ENCODE measurements at regions not wholly inside any gene's neighbourhood (a gene's known extent, or its start where the extent isn't known, plus 50 kb on each side); places are given as distances from the start of the nearest gene placed in this dataset.

DNA sequence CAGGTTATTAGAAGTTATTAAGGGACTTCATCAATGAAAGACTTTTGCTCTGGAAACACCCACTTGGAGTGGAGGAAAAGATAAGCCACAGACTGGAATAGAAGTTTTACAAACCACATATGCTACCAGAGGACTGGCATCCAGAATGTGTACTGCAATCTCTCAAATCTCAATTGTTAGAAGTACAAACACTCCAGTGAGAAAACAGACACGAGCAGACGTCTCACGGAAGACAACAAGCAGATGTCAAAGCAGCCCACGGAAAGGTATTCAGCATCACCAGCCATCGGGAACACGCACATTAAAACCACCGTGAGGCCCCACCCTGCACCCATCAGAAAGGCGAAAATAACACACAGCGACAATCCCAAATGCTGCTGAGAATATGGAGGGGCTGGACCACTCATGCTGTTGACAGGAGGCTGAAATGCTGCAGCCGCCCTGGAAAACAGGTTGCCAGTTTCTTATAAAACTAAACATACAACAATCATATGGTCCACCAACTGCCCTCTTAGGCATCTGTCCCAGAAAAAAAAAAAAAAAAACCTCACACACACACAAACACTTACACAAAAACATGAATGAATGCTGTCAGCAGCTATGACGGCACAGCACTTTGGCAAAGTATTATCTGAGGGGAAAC is 131.9 kb upstream of the SFSWAP start:
- Histone ChIP-seq H3K27me3 (replicated peaks; ENCODE audit: insufficient read depth) (no peaks in the 10 kb centered on the region), H3K36me3 (no peaks in the 10 kb centered on the region), H3K4me3 (no peak overlapping the region), H3K4me1 (ENCODE audit: control insufficient read depth in 1 of 2, low read depth in 2 of 2) (no peaks in the 10 kb centered on the region), H3K9me3 (no peaks in the 10 kb centered on the region), H3K27ac (no peak overlapping the region)
- TF ChIP-seq, protein P1, sequence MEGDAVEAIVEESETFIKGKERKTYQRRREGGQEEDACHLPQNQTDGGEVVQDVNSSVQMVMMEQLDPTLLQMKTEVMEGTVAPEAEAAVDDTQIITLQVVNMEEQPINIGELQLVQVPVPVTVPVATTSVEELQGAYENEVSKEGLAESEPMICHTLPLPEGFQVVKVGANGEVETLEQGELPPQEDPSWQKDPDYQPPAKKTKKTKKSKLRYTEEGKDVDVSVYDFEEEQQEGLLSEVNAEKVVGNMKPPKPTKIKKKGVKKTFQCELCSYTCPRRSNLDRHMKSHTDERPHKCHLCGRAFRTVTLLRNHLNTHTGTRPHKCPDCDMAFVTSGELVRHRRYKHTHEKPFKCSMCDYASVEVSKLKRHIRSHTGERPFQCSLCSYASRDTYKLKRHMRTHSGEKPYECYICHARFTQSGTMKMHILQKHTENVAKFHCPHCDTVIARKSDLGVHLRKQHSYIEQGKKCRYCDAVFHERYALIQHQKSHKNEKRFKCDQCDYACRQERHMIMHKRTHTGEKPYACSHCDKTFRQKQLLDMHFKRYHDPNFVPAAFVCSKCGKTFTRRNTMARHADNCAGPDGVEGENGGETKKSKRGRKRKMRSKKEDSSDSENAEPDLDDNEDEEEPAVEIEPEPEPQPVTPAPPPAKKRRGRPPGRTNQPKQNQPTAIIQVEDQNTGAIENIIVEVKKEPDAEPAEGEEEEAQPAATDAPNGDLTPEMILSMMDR (IDR thresholded peaks at IDR 0.05) = no peak
- no peak for DNase-seq (ENCODE audit: low spot score)
- ATAC-seq (ENCODE audit: insufficient number of reproducible peaks, low FRiP score, low read depth) = no peak

DNA sequence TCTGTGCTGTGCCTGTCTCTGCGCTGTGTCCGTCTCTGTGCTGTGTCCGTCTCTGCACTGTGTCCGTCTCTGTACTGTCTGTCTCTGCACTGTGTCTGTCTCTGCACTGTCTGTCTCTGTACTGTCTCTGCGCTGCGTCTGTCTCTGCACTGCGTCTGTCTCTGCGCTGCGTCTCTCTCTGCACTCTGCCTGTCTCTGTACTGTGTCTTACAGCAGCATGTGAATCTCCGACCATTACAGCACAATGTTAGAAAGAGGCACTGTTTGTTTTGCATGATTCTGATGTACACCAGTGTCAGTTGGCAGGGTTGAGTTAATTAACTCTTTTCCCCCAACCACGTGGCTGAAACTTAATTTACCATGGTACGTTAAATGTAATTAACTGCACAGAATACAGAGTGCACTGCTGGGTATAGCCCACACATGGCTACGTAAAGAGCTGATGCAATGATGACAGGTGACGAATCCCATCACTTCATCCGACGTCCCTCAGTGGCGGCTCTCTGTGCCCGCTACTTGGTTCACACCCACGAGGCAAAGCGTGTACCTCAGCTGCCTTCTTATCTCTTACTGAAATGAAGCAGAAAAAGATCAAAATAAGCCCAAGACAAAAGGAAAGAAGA is 127.7 kb upstream of the SFSWAP start:
- Histone ChIP-seq H3K27ac (no peak overlapping the region), H3K4me1 (ENCODE audit: control insufficient read depth in 1 of 2, low read depth in 2 of 2) (no peaks in the 10 kb centered on the region), H3K9me3 (no peaks in the 10 kb centered on the region), H3K4me3 (no peak overlapping the region), H3K36me3 (no peaks in the 10 kb centered on the region), H3K27me3 (replicated peaks; ENCODE audit: insufficient read depth) (no peaks in the 10 kb centered on the region)
- ATAC-seq (ENCODE audit: insufficient number of reproducible peaks, low FRiP score, low read depth) (no peak), DNase-seq (ENCODE audit: low spot score) (no peak)
- TF ChIP-seq, protein P1 (IDR thresholded peaks at IDR 0.05) = no peak

DNA sequence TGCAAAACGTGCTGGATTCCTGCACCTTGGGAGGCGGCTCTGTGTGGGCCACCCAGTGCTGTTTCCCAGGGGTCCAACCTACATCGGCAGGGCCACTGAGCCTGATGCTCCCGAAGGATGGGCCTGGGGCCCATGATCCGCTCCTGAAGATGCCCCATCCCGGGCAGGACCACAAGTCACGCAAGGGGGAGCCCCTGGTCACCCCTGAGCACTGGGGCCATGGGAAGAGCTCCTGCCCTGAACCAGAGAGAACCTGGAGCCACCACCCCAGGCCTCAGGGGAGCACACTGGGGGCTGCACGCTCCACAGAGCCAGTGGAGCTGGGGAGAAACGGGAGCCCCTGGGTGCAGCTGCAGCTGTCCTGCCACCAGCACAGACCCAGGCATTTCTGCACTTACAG is 124.6 kb upstream of the SFSWAP start:
- no peaks in the 10 kb centered on the region for H3K4me1 ChIP-seq (ENCODE audit: control insufficient read depth in 1 of 2, low read depth in 2 of 2)
- H3K27ac ChIP-seq = no peak overlapping the region
- no peaks in the 10 kb centered on the region for H3K9me3 ChIP-seq
- H3K27me3 ChIP-seq (replicated peaks; ENCODE audit: insufficient read depth) = no peaks in the 10 kb centered on the region
- H3K36me3 ChIP-seq = no peaks in the 10 kb centered on the region
- no peak overlapping the region for H3K4me3 ChIP-seq
- DNase-seq (ENCODE audit: low spot score) (no peak), ATAC-seq (ENCODE audit: insufficient number of reproducible peaks, low FRiP score, low read depth) (no peak)
- TF ChIP-seq, protein P1 (IDR thresholded peaks at IDR 0.05) = no peak

DNA sequence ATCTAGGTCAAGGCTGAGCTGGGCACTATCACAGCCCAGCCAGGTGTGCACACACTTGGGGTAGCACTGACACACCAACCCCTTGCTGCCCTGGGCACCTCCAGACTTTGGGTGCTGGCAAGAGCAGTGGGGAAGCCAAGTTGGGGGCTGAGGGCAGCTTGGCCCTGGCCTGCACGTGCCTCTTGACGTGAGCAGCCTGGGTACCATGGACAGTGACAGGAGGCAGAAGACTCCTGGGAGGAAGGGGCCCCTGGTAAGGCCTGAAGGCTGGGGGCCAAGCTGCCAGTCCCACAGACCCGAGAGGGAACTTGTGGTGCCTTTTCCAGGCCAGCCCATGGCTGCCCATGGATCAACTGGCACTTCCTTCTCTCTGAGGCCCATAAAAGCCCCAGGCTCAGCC is 124.1 kb upstream of the SFSWAP start:
- TF ChIP-seq, protein P1 (IDR thresholded peaks at IDR 0.05) = no peak
- no peaks in the 10 kb centered on the region for H3K36me3 ChIP-seq
- no peak overlapping the region for H3K27ac ChIP-seq
- H3K4me3 ChIP-seq = no peak overlapping the region
- ATAC-seq (ENCODE audit: insufficient number of reproducible peaks, low FRiP score, low read depth) = no peak
- H3K27me3 ChIP-seq (replicated peaks; ENCODE audit: insufficient read depth) = no peaks in the 10 kb centered on the region
- H3K4me1 ChIP-seq (ENCODE audit: control insufficient read depth in 1 of 2, low read depth in 2 of 2) = no peaks in the 10 kb centered on the region
- DNase-seq (ENCODE audit: low spot score) = no peak
- H3K9me3 ChIP-seq = no peaks in the 10 kb centered on the region

DNA sequence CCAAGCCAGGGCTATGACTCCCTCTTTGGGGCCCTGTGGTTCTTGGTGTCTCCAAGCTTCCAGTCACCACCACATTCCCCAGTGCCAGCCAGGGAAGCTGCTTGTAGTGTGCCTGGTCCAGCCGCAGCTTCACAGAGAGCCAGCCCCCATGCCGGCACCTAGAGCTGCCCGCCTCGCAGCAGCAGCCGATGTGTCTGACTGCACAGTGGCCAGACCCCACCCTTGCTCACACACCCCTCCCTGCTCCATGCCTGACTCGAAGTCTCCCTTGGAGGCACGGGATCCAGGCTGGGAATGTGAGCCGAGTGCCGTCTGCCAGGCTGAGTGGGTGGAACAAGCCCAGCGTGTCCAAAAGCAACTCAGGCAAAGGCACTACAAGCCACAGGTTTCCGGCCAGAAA is 123.3 kb upstream of the SFSWAP start:
- DNase-seq (ENCODE audit: low spot score) (no peak), ATAC-seq (ENCODE audit: insufficient number of reproducible peaks, low FRiP score, low read depth) (no peak)
- Histone ChIP-seq H3K9me3 (no peaks in the 10 kb centered on the region), H3K36me3 (no peaks in the 10 kb centered on the region), H3K4me3 (no peak overlapping the region), H3K4me1 (ENCODE audit: control insufficient read depth in 1 of 2, low read depth in 2 of 2) (no peaks in the 10 kb centered on the region), H3K27me3 (replicated peaks; ENCODE audit: insufficient read depth) (no peaks in the 10 kb centered on the region), H3K27ac (no peak overlapping the region)
- TF ChIP-seq, protein P1 (IDR thresholded peaks at IDR 0.05) = no peak

Data from thoracic aorta (tissue), 2 donors.